Islet precursor cell (in vitro differentiated cells): ENCODE measurements at regions not wholly inside any gene's neighbourhood (a gene's known extent, or its start where the extent isn't known, plus 50 kb on each side); places are given as distances from the start of the nearest gene placed in this dataset.
"Not testable (repeated sequence)": the region's sequence is repeated elsewhere in the genome, so short reads cannot be mapped to it uniquely, and the experiment has no call there.

Experiments
- DNase-seq: peaks from one replicate; pipeline ENCODE4 v3.0.0-alpha.2; 2018

DNA sequence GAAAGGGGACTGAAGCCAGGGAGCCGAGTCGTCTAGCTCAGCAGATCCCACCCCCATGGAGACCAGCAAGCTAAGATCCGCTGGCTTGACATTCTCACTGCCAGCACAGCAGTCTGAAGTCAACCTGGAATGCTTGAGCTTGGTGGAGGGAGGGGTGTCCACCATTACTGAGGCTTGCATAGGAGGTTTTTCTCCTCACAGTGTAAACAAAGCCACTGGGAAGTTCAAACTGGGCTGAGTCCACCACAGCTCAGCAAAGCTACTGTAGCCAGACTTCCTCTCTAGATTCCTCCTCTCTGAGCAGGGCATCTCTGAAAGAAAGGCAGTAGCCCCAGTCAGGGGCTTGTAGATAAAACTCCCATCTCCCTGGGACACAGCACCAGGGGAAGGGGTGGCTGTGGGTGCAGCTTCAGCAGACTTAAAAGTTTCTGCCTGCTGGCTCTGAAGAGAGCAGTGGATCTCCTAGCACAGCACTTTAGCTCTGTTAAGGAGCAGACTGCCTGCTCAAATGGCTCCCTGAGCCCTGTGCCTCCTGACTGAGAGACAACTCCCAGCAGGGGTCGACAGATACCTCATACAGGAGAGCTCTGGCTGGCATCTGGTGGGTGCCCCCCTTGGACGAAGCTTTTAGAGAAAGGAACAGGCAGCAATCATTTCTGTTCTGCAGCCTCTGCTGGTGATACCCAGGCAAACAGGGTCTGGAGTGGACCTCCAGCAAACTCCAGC lies 942.0 kb upstream of the ROBO1 start:
- DNase-seq = not testable (repeated sequence)

GRCh38 chr3:80705290-80705689 lies 937.5 kb upstream of the ROBO1 start:
- no peak for DNase-seq

GRCh38 chr3:80701349-80701748 lies 933.6 kb upstream of the ROBO1 start:
- no peak for DNase-seq

- DNase-seq = no peak
Measured at GRCh38 chr3:80697291-80697690, 929.5 kb upstream of the ROBO1 start.

GRCh38 chr3:80696280-80696679 lies 928.5 kb upstream of the ROBO1 start:
- DNase-seq = peak; percentile 54

DNA sequence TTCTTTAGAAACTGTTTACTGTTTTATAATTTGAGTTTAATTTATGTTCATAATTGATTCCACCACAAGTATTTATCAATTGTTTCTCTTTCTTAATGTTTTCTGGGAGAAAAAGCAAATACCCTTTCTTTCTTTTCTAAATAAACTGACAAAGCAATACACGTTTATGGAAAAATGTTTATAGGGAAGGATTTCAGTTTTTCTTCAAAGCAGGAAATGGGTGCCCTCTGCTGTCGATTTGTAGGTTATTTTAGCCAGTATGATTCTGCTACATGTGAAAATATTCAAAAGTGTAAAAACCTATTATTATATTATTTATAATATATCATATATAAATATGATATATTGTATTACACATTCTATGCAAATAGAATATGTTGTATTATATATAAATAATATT lies 921.0 kb upstream of the ROBO1 start:
- DNase-seq = no peak

GRCh38 chr3:80682951-80683350 lies 915.2 kb upstream of the ROBO1 start:
- DNase-seq = no peak

- no peak for DNase-seq
Measured at GRCh38 chr3:80682235-80682634, 914.4 kb upstream of the ROBO1 start.

GRCh38 chr3:80677796-80678195 lies 910.0 kb upstream of the ROBO1 start:
- no peak for DNase-seq

- no peak for DNase-seq
Measured at GRCh38 chr3:80676866-80677265, 909.1 kb upstream of the ROBO1 start.

- DNase-seq = no peak
Measured at GRCh38 chr3:80676261-80676660, 908.5 kb upstream of the ROBO1 start.

DNA sequence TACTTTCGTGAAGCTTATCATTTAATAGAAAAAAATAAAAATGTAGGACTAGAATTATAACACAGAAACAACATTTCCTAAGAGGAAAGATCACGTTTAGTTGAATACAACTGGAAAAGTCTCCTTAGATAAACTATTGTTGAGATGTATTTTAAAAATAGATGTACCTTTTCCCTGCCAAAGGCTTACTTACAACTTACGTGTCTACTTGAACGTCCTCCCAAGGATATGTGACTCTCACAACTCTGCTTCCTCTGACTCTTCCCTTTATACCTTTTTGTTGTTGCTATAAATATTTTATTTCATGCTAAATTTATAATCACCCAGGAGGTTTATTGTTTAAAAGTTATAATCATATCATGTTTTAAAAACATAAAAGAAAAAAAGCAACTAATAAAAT lies 908.0 kb upstream of the ROBO1 start:
- DNase-seq = no peak

DNA sequence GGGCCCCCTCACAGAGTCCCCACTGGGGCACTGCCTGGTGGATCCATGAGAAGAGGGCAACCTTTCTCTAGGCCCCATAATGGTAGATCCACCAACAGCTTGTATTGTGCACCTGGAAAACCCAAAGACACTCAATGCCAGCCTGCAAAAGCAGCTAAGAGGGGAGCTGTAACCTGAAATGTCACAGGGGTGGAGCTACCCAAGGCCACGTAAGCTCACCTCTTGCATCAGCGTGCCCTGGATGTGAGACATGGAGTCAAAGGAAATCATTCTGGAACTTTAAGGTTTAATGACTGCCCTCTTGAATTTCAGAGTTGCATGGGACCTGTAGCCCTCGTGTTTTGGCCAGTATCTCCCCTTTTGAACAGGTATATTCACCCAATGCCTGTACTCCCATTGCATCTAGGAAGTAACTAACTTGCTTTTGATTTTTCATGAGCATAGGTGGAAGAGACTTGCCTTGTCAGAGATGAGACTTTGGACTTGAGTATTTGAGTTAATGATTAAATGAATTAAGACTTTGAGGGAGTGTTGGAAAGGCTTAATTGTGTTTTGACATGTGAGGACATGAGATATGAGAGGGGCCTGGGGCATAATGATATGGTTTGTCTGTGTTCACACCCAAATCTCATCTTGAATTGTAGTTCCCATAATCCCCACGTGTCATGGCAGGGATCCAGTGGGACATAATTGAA lies 900.9 kb upstream of the ROBO1 start:
- no peak for DNase-seq

- no peak for DNase-seq
Measured at GRCh38 chr3:80668100-80668499, 900.3 kb upstream of the ROBO1 start.

GRCh38 chr3:80663426-80663825 lies 895.6 kb upstream of the ROBO1 start:
- DNase-seq = no peak

DNA sequence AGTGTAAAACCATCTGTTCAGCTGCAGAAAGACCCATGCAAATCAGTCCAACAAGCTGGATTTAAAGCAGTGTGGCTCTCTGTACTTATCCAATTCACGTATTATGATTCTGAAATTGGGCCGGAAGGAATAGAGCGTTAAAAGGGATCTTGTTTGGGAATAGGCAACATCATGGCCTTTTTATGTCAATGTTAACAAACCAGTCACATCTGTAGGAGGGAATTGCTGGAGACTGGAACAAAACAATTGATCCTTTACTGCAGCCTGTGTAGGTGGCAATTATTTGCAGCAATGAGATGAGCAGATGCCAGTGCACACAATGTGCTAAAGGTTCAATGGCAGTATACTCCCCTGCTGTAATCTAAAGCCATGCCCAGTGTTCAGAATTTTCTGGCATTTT lies 887.4 kb upstream of the ROBO1 start:
- DNase-seq = no peak

- no peak for DNase-seq
Measured at GRCh38 chr3:80649170-80649569, 881.4 kb upstream of the ROBO1 start.

- no peak for DNase-seq
Measured at GRCh38 chr3:80643421-80643820, 875.6 kb upstream of the ROBO1 start.

DNA sequence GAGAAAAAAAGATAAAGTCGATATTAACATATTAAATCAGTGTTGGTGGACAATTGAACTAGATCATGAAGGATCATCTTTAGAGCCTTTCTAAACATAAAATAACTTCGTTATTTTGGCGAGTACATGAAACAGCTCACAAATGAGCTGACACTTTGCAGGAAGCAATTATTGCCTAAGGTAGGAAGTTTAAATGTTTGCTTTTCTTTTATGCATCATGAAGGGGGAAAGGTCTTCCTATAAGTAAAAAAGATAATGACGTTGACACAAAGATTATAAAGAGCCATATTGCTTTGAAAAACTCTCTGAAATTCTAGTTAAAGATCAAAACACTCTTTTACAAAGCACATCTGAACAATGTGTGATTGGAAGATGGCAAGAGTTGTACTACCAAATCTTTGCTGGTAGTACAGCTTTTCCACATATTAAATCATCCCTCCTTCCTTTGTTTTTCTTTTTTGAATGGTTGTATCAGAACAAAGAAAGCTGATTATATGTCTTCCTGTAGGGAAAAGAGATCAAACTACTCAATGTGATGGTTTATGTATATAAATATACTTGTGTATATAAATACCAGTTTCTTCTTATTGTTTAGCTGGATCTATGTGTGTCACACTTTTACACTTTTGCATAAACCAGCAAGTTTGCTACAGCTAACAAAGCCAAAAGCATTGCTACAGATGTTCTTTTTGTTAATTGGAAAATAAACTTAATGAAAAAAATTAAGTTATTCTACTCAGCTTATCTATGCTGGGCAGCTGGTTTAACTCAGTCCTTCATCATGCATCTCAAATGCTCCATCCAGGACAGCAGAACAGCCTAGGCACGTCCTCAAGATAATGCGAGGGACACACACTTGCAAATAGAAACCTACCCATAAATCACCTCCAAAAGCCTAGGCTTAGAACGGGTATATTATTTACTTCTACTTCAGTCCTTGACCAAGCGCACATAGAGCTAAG lies 850.8 kb upstream of the ROBO1 start:
- no peak for DNase-seq

DNA sequence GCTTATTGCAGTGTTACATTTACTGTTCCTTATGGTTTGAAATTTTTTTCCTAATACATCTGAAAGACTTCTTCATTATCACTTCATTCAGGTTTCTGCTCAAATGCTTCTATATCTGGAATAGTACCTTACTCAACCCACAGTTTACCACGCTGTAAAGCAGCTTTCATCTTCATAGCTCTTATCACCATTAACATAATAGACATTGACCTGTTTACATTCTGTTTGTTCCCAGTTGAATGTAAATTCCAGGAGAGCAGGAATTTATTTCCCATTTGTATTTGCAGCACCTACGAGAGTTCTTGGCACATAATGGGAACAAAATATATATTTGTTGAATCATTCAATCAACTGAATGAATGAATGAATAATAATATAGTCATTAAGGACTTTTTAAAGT lies 844.6 kb upstream of the ROBO1 start:
- DNase-seq = no peak

DNA sequence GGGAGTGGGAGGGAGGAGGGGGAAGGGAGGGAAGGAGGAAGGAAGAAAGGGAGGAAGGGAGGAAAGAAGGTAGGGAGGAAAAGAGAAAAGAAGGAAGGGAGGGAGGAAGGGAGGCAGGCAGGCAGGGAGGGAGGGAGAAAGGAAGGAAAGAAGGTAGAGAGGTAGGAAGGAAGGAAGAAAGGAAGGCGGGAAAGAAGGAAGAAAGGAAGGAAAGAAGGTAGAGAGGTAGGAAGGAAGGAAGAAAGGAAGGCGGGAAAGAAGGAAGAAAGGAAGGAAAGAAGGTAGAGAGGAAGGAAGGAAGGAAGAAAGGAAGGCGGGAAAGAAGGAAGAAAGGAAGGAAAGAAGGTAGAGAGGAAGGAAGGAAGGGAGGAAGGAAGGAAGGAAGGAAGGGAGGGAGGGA lies 840.3 kb upstream of the ROBO1 start:
- DNase-seq = not testable (repeated sequence)

- no peak for DNase-seq
Measured at GRCh38 chr3:80606073-80606472, 838.3 kb upstream of the ROBO1 start.

DNA sequence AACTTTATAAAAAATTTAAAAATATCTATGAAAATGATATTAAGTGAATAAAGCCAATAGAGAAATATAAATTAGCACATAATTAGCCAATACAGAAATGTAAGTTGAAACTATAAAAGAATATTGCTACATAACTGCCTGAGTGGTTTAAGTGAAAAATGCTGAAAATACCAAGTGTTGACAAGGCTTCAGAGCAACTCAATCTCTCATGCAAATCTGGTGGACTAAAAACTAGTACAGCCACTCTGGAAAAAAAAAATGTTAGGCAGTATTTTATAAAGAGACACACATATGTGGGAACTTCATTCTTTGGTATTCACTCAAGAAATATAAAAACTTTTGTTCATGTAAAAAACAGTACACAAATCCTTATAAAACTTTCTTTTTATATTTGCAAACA lies 833.7 kb upstream of the ROBO1 start:
- no peak for DNase-seq

DNA sequence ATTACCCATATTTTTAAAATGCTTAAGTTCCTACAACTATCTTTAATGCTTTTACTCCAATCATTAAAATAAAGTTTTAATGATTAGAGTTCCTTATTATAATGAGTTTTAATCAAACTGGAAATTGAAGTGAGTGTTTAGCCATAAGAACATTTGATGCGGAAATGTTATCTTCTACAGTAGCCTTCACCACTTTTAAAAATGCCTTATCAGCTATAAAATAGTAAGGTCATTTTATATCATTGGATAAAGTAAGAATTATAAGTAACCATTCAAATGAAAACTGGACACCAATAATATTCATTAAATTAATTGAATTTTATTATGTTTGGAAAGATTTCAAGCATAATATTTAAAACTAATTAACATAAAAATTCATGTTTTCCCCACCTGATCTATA lies 825.0 kb upstream of the ROBO1 start:
- DNase-seq = no peak
